Astrocyte (in vitro differentiated cells and primary cell): ENCODE measurements at regions not wholly inside any gene's neighbourhood (a gene's known extent, or its start where the extent isn't known, plus 50 kb on each side); places are given as distances from the start of the nearest gene placed in this dataset.

Experiments used
- DNase-seq: peaks from one replicate; pipeline ENCODE4 v3.0.0-alpha.2; 2010; ENCODE audit warnings: low read depth
- FAIRE-seq: peaks from 2 replicates; lab custom pipeline; 2011; peaks lifted over from hg19 to GRCh38; lab: Jason Lieb, UNC
- H2AFZ ChIP-seq: 2 replicates; pipeline ENCODE4 v1.6.0; 2012; ENCODE audit warnings: low read depth, low read length, inconsistent platforms
- H3K27ac ChIP-seq: 2 replicates; pipeline ENCODE4 v1.5.1; 2011; ENCODE audit warnings: low read depth, low read length, inconsistent platforms
- H3K27me3 ChIP-seq: 2 replicates; pipeline ENCODE4 v1.6.0; 2011; ENCODE audit warnings: low read length, inconsistent platforms; ENCODE audit not compliant: insufficient read depth
- H3K36me3 ChIP-seq: 2 replicates; pipeline ENCODE4 v1.5.1; 2011; ENCODE audit warnings: low read length, inconsistent platforms; ENCODE audit not compliant: insufficient read depth
- H3K4me1 ChIP-seq: 2 replicates; pipeline ENCODE4 v1.5.1; 2011; ENCODE audit warnings: low read length, inconsistent platforms; ENCODE audit not compliant: insufficient read depth
- H3K4me2 ChIP-seq: 2 replicates; pipeline ENCODE4 v1.6.0; 2012; ENCODE audit warnings: low read length, inconsistent platforms
- H3K4me3 ChIP-seq: 2 replicates; pipeline ENCODE4 v1.5.1; 2011; ENCODE audit warnings: low read depth, mild to moderate bottlenecking, low read length, inconsistent platforms; ENCODE audit not compliant: insufficient read depth
- H3K79me2 ChIP-seq: 2 replicates; pipeline ENCODE4 v1.6.0; 2012; ENCODE audit warnings: mild to moderate bottlenecking, low read length, inconsistent platforms; ENCODE audit not compliant: insufficient read depth
- H3K9ac ChIP-seq: 2 replicates; pipeline ENCODE4 v1.6.0; 2012; ENCODE audit warnings: mild to moderate bottlenecking, low read length, inconsistent platforms
- H3K9me3 ChIP-seq: 2 replicates; pipeline ENCODE4 v1.5.1; 2012; ENCODE audit warnings: low read depth, mild to moderate bottlenecking, low read length, inconsistent platforms; ENCODE audit not compliant: insufficient read depth
- H4K20me1 ChIP-seq: 2 replicates; pipeline ENCODE4 v1.6.0; 2012; ENCODE audit warnings: low read length, inconsistent platforms; ENCODE audit not compliant: insufficient read depth
- H3K27ac Mint-ChIP-seq: one replicate; pipeline ENCODE4 v1.8.0; 2021; ENCODE audit warnings: mild to moderate bottlenecking, mixed read lengths; ENCODE audit not compliant: unreplicated experiment
- H3K27me3 Mint-ChIP-seq: one replicate; pipeline ENCODE4 v1.8.0; 2021; ENCODE audit warnings: low read depth, mixed read lengths; ENCODE audit not compliant: unreplicated experiment
- H3K36me3 Mint-ChIP-seq: one replicate; pipeline ENCODE4 v1.8.0; 2021; ENCODE audit warnings: low read depth, mixed read lengths; ENCODE audit not compliant: unreplicated experiment
- H3K4me1 Mint-ChIP-seq: one replicate; pipeline ENCODE4 v1.8.0; 2021; ENCODE audit warnings: low read depth, mixed read lengths; ENCODE audit not compliant: unreplicated experiment
- H3K4me3 Mint-ChIP-seq: one replicate; pipeline ENCODE4 v1.8.0; 2021; ENCODE audit warnings: mild to moderate bottlenecking, moderate library complexity, mixed read lengths; ENCODE audit not compliant: unreplicated experiment
- H3K9me3 Mint-ChIP-seq: one replicate; pipeline ENCODE4 v1.8.0; 2021; ENCODE audit warnings: mild to moderate bottlenecking, mixed read lengths; ENCODE audit not compliant: unreplicated experiment
- CTCF ChIP-seq: IDR thresholded peaks from 2 replicates; pipeline ENCODE4 v1.5.1; 2011; ENCODE audit warnings: low read depth, mild to moderate bottlenecking, inconsistent platforms, low read length, moderate library complexity; ENCODE audit not compliant: insufficient read depth
- EZH2 ChIP-seq: IDR thresholded peaks from 2 replicates; pipeline ENCODE4 v1.6.1; 2012; ENCODE audit warnings: mild to moderate bottlenecking, low read length, inconsistent platforms; ENCODE audit not compliant: insufficient read depth

- no peak overlapping the region for H3K9ac ChIP-seq
- H3K27ac ChIP-seq: no peak overlapping the region
- H3K4me3 Mint-ChIP-seq: no peak overlapping the region
- no peaks in the 10 kb centered on the region for H3K79me2 ChIP-seq
- no peaks in the 10 kb centered on the region for H4K20me1 ChIP-seq
- no peaks in the 10 kb centered on the region for H3K4me1 Mint-ChIP-seq
- no peak overlapping the region for H3K4me2 ChIP-seq
- no peaks in the 10 kb centered on the region for H3K9me3 ChIP-seq
- no peaks in the 10 kb centered on the region for H3K36me3 ChIP-seq
- no peaks in the 10 kb centered on the region for H3K27me3 ChIP-seq
- H2AFZ ChIP-seq: no peak overlapping the region
- no peak for DNase-seq
- no peaks in the 10 kb centered on the region for H3K36me3 Mint-ChIP-seq
- H3K9me3 Mint-ChIP-seq: no peaks in the 10 kb centered on the region
- no peaks in the 10 kb centered on the region for H3K4me1 ChIP-seq
- no peaks in the 10 kb centered on the region for H3K27me3 Mint-ChIP-seq
- TF ChIP-seq CTCF (no peak), EZH2 (no peak)
- no peak overlapping the region for H3K27ac Mint-ChIP-seq
- no peak overlapping the region for H3K4me3 ChIP-seq
- no peak for FAIRE-seq
Measured at GRCh38 chr15:96701877-96702276, 371.4 kb downstream of the NR2F2 start.

- H4K20me1 ChIP-seq: no peaks in the 10 kb centered on the region
- H3K27ac ChIP-seq: no peak overlapping the region
- H3K9me3 ChIP-seq: no peaks in the 10 kb centered on the region
- no peaks in the 10 kb centered on the region for H3K79me2 ChIP-seq
- H2AFZ ChIP-seq: no peak overlapping the region
- DNase-seq (no peak), FAIRE-seq (no peak)
- no peak overlapping the region for H3K4me3 Mint-ChIP-seq
- no peaks in the 10 kb centered on the region for H3K27me3 Mint-ChIP-seq
- H3K9me3 Mint-ChIP-seq: no peaks in the 10 kb centered on the region
- H3K4me1 Mint-ChIP-seq: no peaks in the 10 kb centered on the region
- H3K4me2 ChIP-seq: no peak overlapping the region
- no peaks in the 10 kb centered on the region for H3K36me3 ChIP-seq
- TF ChIP-seq EZH2 (no peak), CTCF (no peak)
- no peak overlapping the region for H3K4me3 ChIP-seq
- H3K27ac Mint-ChIP-seq: no peak overlapping the region
- H3K27me3 ChIP-seq: no peaks in the 10 kb centered on the region
- H3K4me1 ChIP-seq: no peaks in the 10 kb centered on the region
- H3K9ac ChIP-seq: no peak overlapping the region
- H3K36me3 Mint-ChIP-seq: no peaks in the 10 kb centered on the region
Measured at GRCh38 chr15:96702589-96702988, 372.1 kb downstream of the NR2F2 start.

- no peaks in the 10 kb centered on the region for H3K36me3 Mint-ChIP-seq
- no peaks in the 10 kb centered on the region for H3K9me3 ChIP-seq
- no peak overlapping the region for H3K4me2 ChIP-seq
- H3K4me3 Mint-ChIP-seq: no peak overlapping the region
- no peaks in the 10 kb centered on the region for H3K36me3 ChIP-seq
- no peak overlapping the region for H3K9ac ChIP-seq
- FAIRE-seq (no peak), DNase-seq (no peak)
- no peaks in the 10 kb centered on the region for H3K9me3 Mint-ChIP-seq
- H3K4me1 ChIP-seq: no peaks in the 10 kb centered on the region
- H3K27me3 Mint-ChIP-seq: no peaks in the 10 kb centered on the region
- H3K4me1 Mint-ChIP-seq: no peaks in the 10 kb centered on the region
- no peak for TF ChIP-seq CTCF
- TF ChIP-seq EZH2: no peak
- H3K79me2 ChIP-seq: no peaks in the 10 kb centered on the region
- no peak overlapping the region for H2AFZ ChIP-seq
- no peaks in the 10 kb centered on the region for H3K27me3 ChIP-seq
- H3K27ac ChIP-seq: no peak overlapping the region
- H3K27ac Mint-ChIP-seq: no peak overlapping the region
- H3K4me3 ChIP-seq: no peak overlapping the region
- H4K20me1 ChIP-seq: no peaks in the 10 kb centered on the region
Measured at GRCh38 chr15:96703091-96703490, 372.6 kb downstream of the NR2F2 start.
